Endothelial cell of umbilical vein (primary cell): ENCODE measurements at regions not wholly inside any gene's neighbourhood (a gene's known extent, or its start where the extent isn't known, plus 50 kb on each side); places are given as distances from the start of the nearest gene placed in this dataset.

Experiments
- EZH2 ChIP-seq: IDR thresholded peaks from 2 replicates; pipeline ENCODE4 v1.6.1; 2012; ENCODE audit warnings: borderline replicate concordance, low read depth, mild to moderate bottlenecking, moderate library complexity, low read length, inconsistent platforms; ENCODE audit not compliant: severe bottlenecking
- MAX ChIP-seq: IDR thresholded peaks from 2 replicates; pipeline ENCODE4 v1.6.1; 2011; ENCODE audit not compliant: insufficient read depth, insufficient read length
- POLR2A ChIP-seq: IDR thresholded peaks from 2 replicates; pipeline ENCODE4 v1.6.1; 2012; ENCODE audit warnings: low read depth, mild to moderate bottlenecking, control low read depth, low read length
- POLR2AphosphoS5 ChIP-seq: IDR thresholded peaks from 2 replicates; pipeline ENCODE4 v1.6.1; 2012; ENCODE audit warnings: low read depth, mild to moderate bottlenecking, control low read depth, low read length, moderate library complexity; ENCODE audit not compliant: insufficient read depth
- TF ChIP-seq, protein P1 (sequence below), 2 donors: IDR thresholded peaks; 1 replicate in 1 of 2; 2 replicates in 1 of 2; pipeline ENCODE4 v1.5.1; 2011; ENCODE audit warnings: low read length in 2 of 2, mild to moderate bottlenecking in 2 of 2, moderate library complexity in 2 of 2, control low read depth in 1 of 2, inconsistent platforms in 1 of 2, low read depth in 1 of 2; ENCODE audit not compliant: insufficient read depth in 1 of 2; ENCODE audit errors: extremely low read depth in 1 of 2

- no peak for TF ChIP-seq EZH2
- no peak for TF ChIP-seq POLR2AphosphoS5
- TF ChIP-seq, protein P1, sequence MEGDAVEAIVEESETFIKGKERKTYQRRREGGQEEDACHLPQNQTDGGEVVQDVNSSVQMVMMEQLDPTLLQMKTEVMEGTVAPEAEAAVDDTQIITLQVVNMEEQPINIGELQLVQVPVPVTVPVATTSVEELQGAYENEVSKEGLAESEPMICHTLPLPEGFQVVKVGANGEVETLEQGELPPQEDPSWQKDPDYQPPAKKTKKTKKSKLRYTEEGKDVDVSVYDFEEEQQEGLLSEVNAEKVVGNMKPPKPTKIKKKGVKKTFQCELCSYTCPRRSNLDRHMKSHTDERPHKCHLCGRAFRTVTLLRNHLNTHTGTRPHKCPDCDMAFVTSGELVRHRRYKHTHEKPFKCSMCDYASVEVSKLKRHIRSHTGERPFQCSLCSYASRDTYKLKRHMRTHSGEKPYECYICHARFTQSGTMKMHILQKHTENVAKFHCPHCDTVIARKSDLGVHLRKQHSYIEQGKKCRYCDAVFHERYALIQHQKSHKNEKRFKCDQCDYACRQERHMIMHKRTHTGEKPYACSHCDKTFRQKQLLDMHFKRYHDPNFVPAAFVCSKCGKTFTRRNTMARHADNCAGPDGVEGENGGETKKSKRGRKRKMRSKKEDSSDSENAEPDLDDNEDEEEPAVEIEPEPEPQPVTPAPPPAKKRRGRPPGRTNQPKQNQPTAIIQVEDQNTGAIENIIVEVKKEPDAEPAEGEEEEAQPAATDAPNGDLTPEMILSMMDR (IDR thresholded peaks at IDR 0.05; ENCODE audit: extremely low read depth in 1 of 2, insufficient read depth in 1 of 2, low read depth in 1 of 2, low read length in 2 of 2): no peak
- TF ChIP-seq POLR2A: no peak
- TF ChIP-seq MAX: no peak
Measured at GRCh38 chr4:187059021-187059420, 335.4 kb upstream of the FAT1 start.
